ENCODE measurements at regions not wholly inside any gene's neighbourhood (a gene's known extent, or its start where the extent isn't known, plus 50 kb on each side); places are given as distances from the start of the nearest gene placed in this dataset.
"Not testable (repeated sequence)": the region's sequence is repeated elsewhere in the genome, so short reads cannot be mapped to it uniquely, and the experiment has no call there.

DNA sequence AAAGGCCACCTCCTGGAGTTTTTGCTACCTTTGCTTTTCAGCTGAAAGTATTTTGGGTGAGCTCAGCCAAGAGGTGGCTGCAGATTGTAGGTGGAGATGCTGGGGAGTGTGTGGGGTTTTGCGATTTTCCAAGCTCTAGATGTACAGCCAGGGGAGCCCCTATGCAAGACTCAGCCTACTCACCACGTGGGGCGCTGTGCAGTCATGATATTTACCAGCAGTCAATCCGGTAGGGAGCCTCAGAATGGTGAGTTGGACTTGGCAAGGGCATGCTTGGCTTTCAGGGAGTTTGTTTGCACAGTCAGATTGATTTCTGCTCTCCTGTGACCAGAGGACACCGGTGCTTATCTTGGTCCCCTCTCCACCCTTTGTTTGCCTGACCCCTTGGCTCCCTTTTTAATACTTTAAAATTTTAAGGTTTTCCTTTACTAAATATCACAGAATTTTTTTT, 175.3 kb downstream of the UTP18 start:
- DNase-seq (ENCODE audit: low spot score): peak; percentile 14

DNA sequence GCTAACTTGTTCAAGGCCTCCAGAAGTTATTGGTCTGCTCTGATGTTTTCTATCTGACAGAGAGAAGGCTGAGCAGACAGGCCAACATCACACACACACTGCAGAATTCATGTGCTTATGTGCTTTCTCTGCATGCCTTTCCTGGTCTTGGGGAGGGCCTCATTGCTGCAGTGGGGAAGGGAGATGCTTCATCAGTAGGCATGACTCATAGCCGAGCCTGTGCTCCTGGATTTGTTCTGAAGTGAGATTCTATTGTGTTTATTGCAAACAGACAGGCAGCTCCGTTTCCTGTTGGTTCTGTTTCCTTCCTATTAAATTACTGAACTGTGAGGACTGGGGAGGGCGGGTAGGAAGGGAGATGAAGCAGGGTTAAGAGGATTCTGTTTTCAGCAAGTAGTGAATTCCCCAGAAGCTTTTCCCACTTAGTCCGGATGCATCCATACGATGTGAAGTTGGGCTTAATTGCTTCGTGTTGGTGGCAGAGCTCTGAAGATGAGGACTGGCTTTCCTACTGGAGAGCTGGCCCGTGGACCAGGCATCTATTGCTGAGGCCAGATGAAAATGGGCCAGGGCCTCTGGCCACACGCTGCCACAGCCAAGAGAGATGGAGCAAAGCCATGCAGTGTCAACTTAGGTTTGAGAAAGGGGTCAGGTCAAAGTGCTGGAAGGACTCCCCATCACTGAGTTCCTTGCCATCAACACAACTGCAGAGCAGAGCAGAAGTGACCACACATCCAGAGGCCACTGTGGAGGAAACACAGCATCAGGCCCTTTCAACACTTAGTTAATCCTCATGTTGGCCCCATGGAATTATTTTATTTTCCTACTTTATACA, 179.3 kb downstream of the UTP18 start:
- DNase-seq (ENCODE audit: low spot score): no peak

DNA sequence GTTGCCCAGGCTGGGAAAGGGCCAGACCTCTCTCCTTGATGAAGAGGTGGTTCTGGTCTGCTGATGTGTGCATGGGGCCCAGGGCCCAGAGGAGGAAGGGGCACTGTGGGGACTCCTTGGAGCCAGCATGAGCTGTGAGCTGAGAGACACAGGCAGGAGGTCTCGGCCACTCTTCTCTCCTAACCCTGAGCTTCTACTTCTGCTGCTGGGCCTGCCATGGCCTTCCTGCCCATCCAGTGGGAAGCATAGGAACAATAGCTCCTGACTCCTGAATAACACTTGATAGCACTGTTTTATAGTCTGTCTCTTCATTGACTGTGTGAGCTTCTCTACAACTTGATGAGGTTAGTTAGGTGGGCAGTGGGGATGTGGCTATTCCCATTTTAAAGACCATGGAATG, 181.1 kb downstream of the UTP18 start:
- no peak for DNase-seq (ENCODE audit: low spot score)

DNA sequence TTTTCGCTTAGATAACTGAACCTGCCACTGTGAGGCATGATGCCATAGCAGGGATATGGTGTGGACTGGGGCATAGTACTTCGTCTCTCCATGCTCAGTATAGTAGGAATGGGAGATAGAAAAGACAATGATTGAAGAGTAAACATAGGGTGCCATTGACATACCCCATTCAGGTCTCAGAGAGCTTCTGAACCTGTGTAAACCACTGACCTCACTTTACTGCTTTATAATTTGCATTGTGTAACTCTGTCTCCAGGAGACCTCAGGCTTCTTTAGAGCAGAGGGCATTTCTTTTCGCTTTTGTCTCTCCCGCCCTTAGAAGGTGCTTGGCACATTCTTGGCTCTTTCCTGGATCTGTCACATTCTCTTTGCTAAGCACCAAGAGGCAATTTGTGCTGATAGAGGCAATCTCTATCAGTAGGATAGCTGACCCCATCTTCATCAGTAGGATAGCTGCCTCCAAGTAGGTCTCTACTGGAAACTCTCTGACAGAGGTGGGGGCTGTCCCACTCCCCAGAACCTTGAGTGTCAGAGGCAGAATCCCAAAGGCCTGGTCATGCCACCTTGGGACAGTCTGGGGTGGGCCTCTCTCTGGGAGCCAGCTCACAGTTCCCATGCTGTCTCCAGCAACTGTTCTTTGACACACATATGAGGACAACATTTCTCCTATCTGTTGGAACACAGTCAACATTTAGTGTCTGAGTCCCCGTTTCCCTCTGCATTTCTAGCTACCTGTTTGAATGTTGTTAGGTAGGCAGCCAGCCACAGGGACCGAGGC, 181.9 kb downstream of the UTP18 start:
- DNase-seq (ENCODE audit: low spot score): no peak

DNA sequence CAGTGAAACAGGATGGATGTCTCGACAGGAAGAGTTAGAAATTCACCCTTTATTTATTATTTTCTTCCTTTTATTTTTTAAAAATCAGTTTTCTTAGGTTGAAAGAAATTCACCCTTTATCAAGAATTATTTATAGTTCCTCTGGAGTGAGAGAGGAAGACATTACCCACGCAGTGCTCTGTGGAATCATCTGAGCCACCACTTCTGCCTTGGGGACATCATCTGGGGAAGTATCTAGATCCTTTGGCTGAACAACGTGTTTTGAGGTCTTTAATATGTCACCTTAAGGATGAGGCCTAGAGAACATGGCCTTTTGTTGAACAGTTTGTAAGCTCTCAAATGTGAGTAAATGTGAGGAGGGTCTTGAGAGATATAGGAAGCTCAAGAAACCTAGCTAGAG, 183.3 kb downstream of the UTP18 start:
- DNase-seq (ENCODE audit: low spot score): no peak

DNA sequence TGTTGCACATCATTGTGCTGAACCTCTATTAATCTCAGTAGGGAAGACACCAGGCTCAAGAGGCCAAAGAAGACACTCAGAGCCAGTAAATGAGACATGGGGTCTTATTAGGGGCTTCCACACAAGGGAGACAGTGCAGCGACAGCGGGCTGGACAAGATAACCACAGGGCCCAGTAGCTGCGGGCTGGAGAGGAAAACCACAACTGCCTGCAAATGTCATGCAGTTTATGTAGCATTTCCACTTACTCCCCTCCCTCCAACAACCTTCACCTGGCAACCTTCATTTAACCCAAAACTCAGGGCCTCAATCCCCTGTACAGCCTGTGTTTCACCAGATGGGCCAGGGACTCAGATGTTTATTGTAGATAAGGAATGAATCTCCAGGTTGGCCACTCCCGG, 185.6 kb downstream of the UTP18 start:
- DNase-seq (ENCODE audit: low spot score): no peak

DNA sequence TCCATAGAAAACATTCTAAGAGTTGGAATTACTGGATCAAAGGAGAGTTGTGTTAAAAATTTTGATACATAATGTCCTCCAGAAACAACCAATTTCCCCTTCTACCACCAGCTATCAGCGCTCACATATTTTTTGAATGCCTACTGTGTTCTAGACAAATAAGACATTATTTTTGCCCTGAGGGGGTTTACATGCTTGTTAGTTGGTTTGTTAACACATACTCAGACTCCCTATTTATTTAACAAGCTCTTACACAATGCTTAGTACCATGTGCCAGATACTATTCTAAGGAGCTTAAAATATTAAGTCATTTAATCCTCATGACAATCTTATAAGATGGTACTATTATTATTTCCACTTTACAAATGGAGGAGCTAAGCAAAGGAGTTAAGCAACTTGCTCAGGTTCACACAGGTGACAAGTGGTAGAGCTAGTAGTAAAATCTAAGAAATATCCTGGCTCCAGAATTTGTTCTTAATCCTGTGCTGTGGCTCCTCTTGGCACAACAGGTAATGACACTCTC, 194.2 kb downstream of the UTP18 start:
- DNase-seq (ENCODE audit: low spot score): no peak

DNA sequence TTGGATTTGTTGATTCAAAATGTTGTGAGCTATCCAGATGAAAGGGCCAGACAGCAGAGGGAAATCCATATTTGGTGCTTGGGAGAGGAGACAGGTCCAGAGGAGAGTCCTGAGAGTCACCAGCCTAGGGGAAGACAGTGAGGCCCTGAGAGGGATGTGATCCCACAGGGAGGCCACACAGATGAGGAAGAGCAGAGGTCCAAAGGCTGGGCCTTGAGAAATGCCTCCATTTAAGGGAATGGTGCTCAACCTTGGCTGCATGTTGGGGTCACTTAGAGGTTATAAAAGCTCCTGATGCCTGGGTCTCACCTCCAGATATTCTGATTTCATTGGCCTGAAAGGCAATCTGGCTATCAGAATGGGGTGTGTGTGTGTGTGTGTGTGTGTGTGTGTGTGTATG, 194.9 kb downstream of the UTP18 start:
- no peak for DNase-seq (ENCODE audit: low spot score)

DNA sequence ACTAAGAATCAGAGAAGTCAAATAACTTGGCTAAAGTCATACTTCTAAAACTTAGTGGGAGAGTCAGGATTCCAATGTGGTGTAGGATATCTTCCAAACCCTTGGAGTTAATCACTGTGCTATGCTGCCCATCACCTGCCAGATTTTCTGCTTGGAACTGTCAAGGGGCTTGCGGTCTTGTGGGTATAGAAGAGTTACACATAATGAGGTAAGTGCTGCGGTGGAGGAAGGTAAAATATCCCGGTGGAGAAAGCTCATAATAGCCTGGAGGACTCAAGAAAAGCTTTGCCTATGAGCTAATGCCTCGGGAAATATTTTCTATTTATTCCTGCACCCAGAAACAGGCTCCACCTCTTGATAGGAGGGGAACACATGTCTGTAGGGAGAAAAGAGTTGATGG, 195.6 kb downstream of the UTP18 start:
- no peak for DNase-seq (ENCODE audit: low spot score)

DNA sequence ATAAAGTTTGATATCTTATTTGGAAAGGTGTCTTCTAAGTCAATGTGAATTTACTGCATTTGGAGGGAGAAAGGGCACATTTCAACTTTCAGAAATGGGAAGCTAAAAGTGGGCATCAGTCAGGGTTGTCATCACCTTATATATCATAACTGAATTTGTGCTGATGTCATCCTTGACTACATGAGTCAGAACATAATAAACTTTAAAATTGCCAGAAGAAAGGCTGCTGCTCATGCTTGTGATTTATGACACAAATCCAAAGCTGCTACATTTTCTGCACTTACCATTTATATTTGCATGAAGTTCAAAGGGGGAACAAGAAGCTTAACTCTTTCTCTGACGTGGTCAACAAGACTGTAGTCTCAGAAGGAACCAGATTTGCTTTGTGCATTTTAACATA, 196.6 kb downstream of the UTP18 start:
- no peak for DNase-seq (ENCODE audit: low spot score)

DNA sequence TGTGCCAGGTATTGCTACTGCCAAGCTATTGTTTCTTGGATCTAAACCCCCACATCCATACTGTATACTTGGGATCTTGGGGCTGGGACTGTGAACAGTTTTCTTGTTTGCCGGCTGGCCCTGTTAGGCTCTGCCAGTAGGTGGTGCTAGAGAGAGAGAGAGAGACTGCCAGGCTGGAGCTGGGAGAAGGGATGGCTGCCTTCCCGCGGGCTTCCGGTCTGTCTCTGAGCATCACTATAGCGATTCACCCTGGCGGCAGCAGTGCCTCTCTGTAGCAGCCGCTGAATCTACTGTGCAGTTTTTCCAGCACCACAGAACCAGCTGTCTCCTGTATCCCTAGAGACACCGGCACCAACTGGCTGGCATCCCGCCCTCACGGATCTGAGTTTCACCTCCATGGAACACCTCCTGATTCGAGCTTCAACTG, 201.2 kb downstream of the UTP18 start:
- DNase-seq (ENCODE audit: low spot score): peak; percentile 88

DNA sequence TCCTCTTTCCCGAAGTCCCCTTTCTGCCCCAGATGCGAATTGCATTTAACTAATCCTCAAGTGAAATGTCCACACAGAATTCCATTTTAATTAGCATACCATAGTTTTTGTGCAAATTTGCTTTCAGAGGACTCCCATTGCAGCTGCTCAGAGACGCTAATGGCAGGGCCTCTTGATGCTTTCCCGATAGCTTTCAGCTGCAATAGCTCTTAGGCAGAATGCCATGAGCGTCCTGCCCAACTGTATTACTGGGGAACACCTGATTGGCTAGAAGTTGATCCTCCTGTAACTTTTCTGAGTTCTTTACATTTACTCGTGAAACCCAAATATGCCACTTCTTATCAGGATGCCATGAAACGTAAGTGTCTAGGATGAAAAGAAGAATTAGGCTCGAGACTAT, 203.0 kb downstream of the UTP18 start:
- no peak for DNase-seq (ENCODE audit: low spot score)

DNA sequence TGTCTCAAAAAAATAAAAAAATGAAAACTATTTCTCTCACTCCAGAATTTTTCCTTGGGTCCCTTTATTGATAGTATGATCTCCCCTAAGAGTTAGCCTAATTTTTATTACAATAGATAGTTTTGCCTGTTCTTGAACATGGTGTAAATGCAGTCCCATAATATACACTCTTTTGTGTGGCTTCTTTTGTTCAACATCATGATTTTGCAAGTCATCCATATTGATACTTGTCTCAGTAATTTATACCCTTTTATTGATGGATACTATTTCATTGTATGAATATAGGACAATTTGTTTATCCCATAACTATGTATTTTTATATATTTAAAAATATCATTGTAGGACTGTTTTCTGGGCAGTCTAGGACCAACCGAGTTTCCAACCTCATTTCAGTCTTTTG, 207.0 kb downstream of the UTP18 start:
- no peak for DNase-seq (ENCODE audit: low spot score)

DNA sequence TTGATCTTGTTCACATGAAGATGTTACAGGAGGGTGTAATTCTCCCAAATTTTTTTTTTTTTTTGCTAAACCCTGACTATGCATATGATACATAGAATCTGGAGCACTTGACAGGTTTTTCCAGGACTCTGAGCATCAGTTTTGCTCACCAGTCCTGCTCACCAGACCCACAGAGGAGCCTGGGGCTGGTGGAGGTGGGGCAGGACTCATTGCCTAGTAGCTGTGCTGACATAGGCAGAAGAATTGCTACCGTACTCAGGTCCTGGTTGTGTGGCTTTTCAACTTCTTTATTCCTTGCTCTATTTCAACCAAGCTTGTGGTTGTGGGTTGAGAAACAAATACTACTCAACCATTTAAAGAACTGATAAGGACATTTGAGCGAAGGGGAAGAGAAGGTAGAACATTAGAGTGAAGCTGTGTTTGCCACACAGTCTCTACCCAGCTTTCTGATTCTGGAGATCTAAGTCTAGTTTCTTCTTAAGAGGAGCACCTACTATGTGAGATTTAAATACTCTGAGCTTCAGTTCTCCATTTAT, 212.4 kb downstream of the UTP18 start:
- DNase-seq (ENCODE audit: low spot score): no peak

DNA sequence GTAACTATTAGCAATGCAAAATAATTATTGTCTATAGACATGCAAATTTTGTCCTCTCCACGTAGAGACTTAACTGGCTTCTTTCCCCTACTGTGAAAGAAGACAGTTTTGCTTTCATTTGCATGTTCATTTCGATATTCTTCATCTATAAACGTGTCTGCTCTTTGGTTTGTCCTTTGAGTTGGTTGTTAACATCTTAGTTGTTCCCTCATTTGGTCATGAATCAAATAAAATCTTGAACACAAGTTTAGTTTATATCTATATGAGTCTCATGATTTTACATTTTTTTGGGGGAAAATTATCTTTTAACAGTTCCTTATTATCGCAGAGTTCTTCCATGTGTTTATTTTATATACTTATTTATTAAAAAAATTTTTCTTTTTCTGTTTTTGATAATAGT, 214.4 kb downstream of the UTP18 start:
- no peak for DNase-seq (ENCODE audit: low spot score)

DNA sequence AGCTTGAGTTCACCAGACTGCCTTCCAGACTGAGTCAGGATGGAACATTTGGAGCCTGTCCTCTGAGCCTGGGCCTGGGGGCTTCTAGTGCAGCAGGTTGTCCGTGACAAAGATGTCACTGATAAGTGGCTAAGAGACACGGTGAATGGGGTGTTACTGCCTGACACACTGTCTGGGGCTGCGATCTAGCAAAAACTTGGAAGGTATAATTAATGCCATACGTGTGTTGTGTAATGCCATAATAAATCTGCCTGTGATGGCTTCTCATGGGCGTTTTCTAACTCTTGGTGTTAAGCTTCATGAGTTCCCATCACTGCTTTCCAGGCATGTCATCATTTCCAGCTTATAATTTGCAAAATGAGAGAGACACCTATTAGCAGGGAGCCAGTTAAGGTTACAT, 215.4 kb downstream of the UTP18 start:
- no peak for DNase-seq (ENCODE audit: low spot score)

DNA sequence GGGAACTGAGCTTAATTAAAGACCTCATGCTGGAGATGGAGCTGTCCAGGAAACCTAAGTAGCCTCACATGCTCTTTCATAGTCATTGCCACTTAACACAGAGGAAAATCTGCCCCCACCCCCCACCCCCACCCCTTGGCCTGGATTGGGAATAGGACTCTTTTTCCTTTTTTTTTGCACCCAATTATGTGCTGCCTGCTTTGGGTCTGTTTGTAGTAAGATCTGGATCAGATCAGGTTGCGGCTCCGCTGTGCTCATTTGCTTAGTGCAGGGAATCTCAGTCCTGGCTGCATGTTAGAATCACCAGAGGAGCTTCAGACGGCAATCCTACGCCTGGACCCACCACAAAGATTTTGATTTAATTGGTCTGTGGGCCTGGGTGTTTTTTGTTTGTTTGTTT, 219.0 kb downstream of the UTP18 start:
- no peak for DNase-seq (ENCODE audit: low spot score)

DNA sequence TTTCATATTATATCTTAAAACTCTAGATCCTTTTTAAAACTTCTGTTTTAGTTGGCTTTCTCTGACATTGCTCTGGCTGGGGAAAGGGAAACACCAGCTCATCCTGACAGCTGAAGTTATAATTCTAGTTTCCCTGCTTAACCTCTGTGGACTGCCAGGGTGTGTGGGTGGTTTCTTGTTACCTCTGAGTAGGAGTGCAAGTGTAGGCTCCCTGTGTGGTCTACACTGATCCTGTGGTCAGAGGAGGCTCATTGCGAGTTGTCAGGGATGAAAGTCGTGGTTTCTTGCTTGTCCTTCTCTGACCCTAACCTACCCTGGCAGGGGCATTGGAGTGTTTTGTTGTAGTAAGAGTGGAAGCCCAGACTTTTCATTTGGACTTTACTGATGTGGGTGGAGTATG, 221.0 kb downstream of the UTP18 start:
- DNase-seq (ENCODE audit: low spot score): no peak

DNA sequence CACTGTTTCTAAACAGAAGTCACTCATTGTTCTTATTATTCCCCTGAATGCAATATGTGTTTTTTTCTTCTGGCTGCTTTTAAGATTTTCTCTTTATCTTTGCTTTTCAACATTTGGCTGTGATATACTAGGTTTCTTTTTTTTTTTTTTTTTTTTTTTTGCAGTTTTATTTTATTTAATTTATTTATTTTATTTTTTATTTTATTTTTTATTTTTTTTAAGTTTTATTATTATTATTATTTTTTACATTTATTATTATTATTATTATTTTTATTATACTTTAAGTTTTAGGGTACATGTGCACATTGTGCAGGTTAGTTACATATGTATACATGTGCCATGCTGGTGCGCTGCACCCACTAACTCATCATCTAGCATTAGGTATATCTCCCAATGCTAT, 221.9 kb downstream of the UTP18 start:
- DNase-seq (ENCODE audit: low spot score): not testable (repeated sequence)

DNA sequence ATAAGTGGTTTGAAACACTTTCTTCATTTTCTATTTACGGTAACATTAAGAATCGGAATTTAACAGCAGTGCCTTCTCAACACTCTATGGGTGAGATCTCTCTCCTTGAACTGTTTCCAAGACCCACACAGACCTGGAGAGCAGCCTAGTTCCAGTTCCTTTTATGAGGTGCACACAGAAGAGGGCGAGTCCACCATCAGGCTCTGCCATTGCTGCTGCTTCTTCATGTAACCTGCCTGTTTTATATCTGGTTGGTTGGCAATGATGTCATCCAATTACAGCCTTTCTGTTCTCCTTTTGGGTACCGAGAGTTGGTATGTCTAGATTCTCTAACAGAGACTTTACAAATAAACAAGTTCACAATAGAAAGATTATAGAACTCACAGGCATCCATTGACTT, 225.7 kb downstream of the UTP18 start:
- no peak for DNase-seq (ENCODE audit: low spot score)

DNA sequence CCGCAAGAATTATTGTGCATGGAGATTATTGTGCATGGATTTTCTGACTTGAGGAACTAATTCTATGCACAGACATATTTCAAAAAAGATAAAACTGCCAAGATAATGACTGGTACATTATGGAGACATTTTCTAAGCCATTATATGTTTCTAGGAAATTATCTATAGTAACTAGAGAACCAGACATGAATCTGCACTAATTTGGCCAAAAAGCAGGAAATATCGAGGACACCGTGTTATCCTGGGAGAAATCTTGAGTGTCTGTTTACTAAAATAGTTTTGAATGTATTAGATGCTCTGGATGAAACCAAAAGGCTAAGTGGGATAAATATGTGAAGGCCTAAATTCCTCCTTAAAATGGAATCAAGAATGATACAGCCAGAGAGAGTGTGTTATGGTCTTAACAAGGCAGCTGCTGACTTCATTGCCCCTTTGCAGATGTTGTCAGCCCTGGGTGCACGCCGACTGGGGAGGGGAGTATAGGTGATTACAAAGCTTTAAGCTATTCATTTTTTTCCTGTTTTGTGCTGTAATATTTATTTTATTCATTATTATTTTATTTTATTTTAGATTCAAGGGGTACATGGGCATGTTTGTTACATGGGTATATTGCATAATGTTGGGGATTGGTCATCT, 226.7 kb downstream of the UTP18 start:
- DNase-seq (ENCODE audit: low spot score): no peak

DNA sequence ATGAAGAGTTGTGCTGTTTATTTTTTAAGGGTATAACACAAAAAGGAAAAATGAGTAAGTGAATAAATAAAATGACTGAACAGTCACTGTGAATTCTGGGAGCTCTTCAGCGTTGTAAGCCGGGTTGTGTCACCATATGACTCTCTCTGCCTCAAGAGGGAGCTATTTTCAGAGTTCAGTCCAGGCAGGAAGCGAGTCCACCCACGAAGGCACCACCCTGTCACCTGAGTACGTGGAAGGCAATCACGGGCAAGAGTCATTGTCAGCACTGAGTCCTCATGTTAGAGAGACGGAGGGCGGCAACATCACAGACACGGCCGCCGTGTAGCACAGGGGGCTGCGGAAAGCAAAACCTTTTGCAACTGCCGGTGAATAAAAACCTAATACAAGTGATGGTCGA, 227.6 kb downstream of the UTP18 start:
- DNase-seq (ENCODE audit: low spot score): no peak

All from AG20443 (cell line).